Astrocyte of the cerebellum (primary cell): ENCODE measurements at regions not wholly inside any gene's neighbourhood (a gene's known extent, or its start where the extent isn't known, plus 50 kb on each side); places are given as distances from the start of the nearest gene placed in this dataset.

Experiments
- DNase-seq: peaks from one replicate; pipeline ENCODE4 v3.0.0-alpha.2; 2011; ENCODE audit warnings: low read depth
- H3K4me3 ChIP-seq: 2 replicates; pipeline ENCODE4 v1.5.1; 2011; ENCODE audit warnings: mild to moderate bottlenecking, low read depth, low read length, moderate library complexity
- CTCF ChIP-seq: IDR thresholded peaks from 2 replicates; pipeline ENCODE4 v1.5.1; 2012; ENCODE audit warnings: low read length, low read depth, moderate library complexity, mild to moderate bottlenecking; ENCODE audit errors: missing control alignments
- in situ Hi-C: cut with HindIII; loops from 2 replicates; pipeline ENCODE4 v1.10.0; 2017; ENCODE audit warnings: low sequenced_read_pairs

- no peak for DNase-seq
- in situ Hi-C loops = no loop called here
- no peak overlapping the region for H3K4me3 ChIP-seq
- no peak for TF ChIP-seq CTCF
Measured at GRCh38 chr2:59936048-59936447, 617.4 kb downstream of the BCL11A start.

- in situ Hi-C loops = no loop called here
- DNase-seq = no peak
- H3K4me3 ChIP-seq = no peak overlapping the region
- no peak for TF ChIP-seq CTCF
Measured at GRCh38 chr2:59935005-59935404, 618.4 kb downstream of the BCL11A start.

- TF ChIP-seq CTCF = no peak
Measured at GRCh38 chr2:59933948-59934347, 619.5 kb downstream of the BCL11A start.

GRCh38 chr2:59932341-59932740 is 621.1 kb downstream of the BCL11A start:
- TF ChIP-seq CTCF = no peak
- in situ Hi-C loops = no loop called here
- DNase-seq = no peak
- H3K4me3 ChIP-seq = no peak overlapping the region

More at GRCh38 chr2:59933948-59934347, 619.5 kb downstream of the BCL11A start:
- in situ Hi-C loops = no loop called here
- H3K4me3 ChIP-seq = no peak overlapping the region
- DNase-seq = no peak

- no peak for TF ChIP-seq CTCF
- in situ Hi-C loops = no loop called here
- no peak overlapping the region for H3K4me3 ChIP-seq
- no peak for DNase-seq
Measured at GRCh38 chr2:59930430-59930829, 623.0 kb downstream of the BCL11A start.

- TF ChIP-seq CTCF = no peak
- H3K4me3 ChIP-seq = no peak overlapping the region
- no peak for DNase-seq
- in situ Hi-C loops = no loop called here
Measured at GRCh38 chr2:59926731-59927130, 626.7 kb downstream of the BCL11A start.

GRCh38 chr2:59925321-59925720 is 628.1 kb downstream of the BCL11A start:
- no peak for TF ChIP-seq CTCF
- in situ Hi-C loops = no loop called here

More at GRCh38 chr2:59925321-59925720, 628.1 kb downstream of the BCL11A start:
- H3K4me3 ChIP-seq = no peak overlapping the region
- DNase-seq = no peak
